ENCODE measurements at regions not wholly inside any gene's neighbourhood (a gene's known extent, or its start where the extent isn't known, plus 50 kb on each side); places are given as distances from the start of the nearest gene placed in this dataset.

DNA sequence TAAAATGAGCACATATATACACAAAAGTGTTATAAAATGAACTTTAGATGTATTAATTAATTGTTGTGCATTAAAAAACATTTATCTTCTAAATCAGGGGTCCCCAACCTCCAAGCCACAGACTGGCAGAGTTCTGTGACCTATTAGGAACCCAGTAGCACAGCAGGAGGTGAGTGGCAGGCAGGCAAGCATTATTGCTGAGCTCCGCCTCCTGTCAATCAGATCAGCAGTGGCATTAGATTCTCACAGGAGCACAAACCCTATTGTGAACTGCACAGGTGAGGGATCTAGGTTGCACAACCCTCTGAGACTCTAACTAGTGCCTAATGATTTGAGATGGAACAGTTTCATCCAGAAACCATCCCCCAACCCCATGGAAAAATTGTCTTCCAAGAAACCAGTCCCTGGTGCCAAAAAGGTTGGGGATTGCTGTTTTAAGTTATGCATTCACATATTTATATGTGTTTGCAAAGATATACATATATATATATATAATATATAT is 583.7 kb downstream of the KCNJ2 start:
- DNase-seq, result no peak

DNA sequence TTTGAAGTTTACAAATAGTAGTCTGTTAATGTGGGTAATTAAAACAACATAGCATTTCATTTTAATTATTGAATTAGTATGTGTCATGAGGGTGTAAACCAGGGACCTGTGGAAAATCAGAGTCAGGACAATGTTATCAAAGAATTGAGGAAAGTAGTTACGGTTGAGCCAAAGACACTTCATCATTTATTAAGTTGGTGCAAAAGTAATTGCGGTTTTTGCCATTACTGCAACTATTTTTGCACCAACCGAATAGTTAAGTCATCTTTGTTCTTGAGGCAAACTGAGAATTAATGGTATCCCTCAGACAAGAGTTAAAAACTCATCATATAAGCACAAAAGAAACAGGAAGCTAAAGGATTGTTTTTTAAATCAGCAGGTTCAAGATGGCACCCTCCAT is 593.7 kb downstream of the KCNJ2 start:
- DNase-seq, result no peak

DNA sequence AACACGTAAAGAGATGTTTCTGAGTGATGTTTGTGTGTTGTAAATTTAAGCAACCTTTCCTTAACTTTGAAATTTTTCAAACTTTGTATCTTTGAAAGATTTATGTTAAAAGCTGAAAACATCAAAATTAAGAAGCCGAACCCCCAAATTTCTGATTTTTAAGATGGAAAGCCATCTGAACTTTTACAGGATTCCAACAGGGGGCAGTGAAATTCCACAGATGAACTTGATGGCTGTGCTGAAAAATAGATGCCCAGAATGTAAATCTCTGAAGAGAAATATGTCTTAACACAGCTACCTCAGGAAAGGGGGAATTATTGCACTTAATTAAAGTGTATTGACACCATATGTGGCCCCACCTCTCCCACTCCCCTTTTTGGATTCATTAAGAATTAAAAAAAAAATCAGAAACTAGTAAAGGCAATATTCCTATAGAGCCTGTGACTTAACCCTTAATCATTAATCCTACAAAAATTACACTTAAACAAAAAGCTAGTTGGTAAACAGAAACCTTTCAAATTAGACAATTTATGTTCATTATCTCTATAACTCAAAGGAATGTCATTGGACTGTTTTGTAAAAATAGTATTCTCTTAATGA is 597.9 kb downstream of the KCNJ2 start:
- no peak for DNase-seq

DNA sequence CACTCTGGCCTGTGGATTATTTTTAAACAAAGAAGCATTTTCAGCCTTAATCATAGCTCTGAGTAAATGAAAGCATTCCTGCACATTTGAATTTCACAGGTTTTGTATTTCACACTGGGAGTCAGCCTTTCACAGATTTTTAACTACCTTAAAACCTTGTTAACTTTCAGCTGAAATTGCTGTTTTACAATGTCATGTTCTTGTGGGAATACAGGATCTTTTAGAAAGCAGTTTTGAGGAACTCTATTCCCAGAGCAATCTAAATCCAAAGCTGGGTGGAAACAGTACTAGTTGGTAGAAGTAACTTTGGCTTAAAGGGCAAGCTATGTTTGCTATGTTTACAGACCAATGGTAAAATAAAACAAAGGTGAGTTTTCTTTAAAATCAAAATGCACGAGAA is 600.6 kb downstream of the KCNJ2 start:
- no peak for DNase-seq

DNA sequence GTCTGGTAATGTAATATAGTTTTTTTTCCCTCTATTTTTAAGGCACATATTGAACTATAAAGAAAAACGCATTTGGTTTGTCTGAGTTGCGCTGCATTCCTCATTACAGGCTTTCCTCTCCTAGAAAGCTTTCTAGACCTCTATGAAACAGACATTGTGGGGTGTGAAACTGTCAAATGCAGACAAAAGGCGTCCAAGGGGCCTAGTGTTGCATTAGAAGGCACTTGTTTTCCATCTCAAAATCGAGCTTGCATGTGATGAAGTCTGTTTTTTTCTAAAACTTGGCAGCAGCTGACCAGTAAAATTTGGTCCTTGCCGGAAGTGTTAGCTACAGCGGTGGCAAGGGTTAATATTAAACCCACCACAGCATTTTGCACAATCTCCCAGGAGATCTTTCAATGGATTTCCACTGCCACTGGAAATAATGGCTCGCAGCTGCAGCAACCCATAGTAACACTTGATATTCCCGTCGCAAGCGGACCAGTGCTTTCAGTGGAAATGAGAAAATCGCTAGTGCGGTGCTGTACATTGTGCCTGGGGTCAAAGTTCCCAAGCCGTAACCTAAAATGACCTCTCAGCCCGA is 602.6 kb downstream of the KCNJ2 start:
- no peak for DNase-seq

DNA sequence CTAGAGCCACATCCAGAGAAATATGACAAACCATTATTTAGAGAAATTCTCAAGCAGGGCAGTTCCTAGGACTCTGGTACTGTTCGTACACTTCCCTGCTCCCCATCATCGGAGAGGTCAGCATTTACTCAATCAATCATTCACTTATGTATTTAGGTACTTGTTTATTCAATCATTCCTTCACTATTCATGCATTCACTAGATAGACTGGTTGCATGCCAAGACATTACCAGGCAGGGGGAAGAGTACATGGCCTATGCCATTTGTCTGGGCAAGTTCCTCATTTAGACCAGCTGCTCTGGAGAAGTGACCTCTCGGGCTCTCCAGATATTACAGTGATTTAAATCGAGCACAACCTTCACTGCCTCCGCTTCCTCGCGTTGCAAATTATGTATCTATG is 603.4 kb downstream of the KCNJ2 start:
- no peak for DNase-seq

DNA sequence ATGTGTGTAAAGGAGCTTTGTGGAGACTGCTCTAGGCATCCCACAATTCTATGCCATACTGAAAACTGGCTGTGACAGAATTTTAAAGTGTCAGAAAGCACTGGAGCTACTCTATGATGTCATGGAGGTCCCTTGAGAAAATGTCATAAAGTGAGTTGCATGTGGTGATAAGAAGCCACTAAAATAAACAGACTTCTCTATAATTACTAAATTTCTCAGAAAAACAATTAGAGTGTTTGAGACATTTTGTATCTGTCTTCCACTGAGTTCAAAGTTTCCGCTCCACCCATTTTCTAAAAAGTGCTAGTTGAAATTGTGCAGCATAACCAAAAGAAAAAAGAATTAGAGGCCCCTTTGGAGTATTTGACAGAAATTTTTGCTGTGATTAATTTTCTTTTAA is 603.9 kb downstream of the KCNJ2 start:
- DNase-seq, result no peak

DNA sequence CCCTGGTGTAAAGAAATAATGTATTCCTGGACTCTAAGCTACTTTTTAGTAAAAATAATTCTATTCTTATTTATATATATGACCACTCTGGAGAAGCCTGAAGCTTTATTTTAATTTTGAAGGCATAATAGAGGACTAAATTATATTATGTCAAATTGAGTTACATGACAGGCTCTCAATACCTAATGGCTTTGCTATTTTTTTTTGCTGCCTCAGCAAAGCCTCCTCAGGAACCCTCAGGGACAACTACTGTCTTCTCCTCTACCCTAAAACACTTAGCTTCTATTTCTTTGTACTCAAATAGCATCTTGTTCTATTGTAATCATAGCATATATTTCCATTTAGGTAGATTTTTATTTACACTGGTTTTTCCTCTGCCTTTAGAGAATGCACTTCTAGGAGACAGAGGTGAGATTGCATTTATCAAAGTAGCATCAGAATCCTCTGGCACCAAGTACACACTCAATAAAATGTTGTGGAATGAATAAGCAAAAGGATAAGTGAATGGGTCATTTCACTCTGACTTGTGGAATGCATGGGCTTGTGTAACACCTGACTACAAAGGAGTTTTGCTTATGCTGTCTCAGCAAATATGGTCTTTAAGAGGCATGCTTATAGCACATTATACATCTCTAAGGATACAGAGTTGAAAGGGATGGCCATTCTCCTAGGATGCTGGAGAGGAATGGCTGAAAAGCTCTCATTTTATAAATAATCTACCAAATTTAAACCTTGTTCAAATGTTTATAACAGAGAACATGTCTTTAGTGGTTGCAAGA is 605.2 kb downstream of the KCNJ2 start:
- no peak for DNase-seq

DNA sequence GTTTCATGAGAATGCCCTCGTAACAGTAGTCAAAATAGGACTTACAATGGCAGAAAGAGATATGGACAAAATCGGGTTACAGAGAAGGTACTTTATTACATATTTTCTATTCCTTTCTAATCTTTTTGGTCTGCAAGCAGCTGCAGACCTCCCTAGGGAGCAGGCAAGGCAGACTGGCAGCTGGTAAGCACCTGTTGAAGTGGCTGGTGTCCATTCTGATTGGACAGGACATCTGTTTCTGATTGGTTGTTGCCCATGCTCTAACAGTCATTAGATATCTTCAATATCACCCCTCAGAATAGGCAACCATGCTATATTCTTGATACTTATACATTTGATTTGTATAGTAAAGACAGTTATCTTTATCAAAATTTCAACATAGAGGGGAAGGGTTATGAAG is 606.3 kb downstream of the KCNJ2 start:
- no peak for DNase-seq

DNA sequence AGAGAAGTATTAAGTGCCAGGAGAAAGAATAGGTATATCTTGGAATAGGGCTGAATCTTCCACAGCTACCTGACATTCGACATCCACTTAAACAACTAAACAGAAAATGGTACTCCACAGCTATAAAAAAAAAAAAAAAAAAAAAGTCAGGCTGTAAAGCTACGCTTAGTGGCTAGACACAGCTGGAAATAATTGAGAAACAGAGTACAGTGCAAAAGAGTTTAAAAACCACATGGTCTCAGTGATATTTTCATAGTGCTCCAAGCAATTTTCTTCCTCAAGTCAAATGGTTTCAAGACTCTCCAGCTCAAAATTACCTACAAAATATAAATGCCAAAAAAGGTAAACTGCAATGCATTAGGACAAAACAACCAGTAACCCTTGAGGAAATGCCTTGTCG is 607.1 kb downstream of the KCNJ2 start:
- no peak for DNase-seq

DNA sequence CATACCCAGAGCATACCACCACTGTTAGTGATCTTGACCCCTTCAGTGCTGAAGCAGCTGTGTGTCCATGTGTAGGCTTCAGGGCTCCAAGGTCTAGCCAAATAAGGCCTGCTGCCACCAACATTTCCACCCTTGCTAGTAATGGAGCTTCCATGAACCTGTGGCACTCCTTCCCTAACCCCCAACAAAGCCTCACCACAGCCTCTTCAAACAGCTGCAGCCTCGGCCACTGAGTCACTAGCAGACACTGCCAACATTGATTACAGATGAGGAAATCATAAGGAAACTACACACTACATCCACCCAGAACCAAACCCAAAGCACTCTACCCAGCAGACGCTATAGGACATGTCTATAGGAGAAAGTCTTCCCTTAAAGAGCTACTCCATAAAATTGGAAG is 610.7 kb downstream of the KCNJ2 start:
- no peak for DNase-seq

DNA sequence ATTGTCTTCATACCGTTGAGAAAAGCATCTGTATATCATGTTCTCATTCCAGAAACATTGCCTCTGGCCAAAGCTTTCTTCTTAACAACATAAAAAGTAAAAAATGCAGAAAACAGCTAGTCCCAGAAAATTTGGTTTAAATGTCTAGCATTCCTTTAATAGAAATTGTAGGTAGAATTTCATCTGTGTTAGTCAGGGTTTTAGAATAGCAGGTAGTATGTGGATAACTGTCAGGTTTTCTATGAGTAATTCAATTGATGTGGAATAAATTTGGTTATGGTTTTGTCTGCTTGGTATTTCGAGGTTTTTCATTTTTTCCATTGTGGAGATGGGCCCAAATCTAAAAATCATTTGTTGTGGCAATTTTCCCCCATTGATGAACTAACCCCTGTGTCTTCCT is 616.7 kb downstream of the KCNJ2 start:
- no peak for DNase-seq

DNA sequence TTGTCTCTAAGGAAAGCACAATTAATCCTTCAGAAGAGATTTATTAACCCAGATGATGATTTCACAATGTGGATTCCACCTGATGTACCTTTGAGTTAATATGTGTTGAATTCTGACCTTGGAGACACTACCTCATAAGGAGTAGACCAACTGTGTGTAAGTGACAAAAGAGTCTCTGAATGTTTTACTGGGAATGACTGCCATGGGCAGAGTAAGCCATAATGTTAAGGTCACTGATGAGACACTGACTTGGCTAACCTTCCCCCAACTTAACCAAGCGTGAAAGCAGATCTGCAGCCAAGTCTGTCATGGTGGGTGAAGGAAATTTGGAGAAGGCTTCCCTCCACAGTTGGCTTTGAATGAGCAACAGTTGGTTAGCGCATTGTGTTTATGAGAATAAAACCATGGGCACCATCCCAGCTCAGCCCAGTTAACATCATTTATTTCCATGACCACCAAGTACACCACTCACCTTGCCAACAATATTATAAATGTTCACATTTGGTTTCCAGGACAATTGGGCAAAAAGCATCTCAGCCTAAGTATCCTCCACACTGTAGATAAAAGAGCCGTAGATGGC is 618.5 kb downstream of the KCNJ2 start:
- no peak for DNase-seq

DNA sequence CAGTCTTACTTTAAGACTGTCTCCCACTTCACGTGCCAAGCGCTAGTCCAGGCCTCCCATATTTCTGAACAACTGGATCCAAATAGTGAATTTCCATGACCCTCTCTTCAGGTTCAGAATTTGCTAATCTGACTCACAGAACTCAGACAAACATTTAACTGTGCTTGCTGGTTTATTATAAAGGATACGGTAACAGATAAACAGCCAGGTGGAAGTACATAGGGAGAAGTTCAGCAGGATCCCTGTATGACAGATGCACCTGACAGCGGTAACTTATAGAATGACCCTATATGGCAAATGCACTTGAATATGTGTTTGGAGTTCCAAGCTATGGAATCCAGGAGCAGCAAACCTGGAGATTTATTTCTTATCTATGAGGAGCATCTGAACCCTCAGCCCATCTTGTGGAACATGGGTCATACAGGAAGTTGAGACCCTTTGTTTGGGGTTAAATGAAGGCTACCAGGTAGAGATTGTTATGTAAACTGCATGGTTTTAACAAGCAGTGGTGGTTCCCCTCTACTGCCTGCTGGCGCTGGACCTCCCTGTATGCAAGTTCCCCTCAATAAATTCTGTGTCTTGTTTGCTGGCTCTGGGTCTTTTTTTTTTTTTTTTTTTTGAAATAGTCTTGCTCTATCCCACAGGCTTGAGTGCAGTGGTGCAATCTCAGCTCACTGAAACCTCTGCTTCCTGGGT is 622.6 kb downstream of the KCNJ2 start:
- no peak for DNase-seq

DNA sequence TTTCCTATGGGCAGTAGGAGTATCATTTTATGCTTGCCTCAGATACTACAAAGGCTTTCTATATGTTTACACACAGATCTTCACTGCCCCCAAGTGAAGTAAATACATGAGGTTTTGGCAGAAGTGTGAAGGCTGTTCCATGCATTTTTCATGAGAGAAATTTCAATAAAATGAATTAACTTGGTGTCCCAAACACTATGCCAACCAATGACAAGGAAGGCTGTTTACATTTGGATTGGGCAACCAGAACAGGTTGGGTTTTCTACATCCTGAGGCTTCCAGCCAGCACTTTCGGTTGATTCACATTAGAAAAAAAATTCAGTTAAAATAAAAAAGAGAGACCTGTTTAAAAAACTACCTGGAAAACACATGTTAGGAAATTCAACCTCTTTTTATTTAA is 625.4 kb downstream of the KCNJ2 start:
- no peak for DNase-seq

DNA sequence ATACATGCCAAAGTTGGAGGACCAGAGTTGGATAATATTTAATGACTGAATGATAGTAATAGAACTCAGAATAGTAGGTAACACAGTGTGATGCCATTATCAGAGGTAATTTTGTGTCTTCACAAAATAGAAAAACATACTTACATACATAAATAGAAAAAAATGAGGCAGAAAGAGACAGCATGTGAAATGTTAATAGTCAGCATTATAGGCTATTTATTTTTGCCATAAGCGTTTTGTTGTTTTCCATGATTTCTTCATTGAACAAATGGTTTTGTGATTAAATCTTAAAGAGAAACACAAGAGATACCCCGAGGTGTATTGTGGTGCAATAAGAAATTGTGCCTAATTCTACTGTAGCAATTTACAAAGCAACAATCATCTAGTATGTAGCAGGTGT is 626.3 kb downstream of the KCNJ2 start:
- no peak for DNase-seq

DNA sequence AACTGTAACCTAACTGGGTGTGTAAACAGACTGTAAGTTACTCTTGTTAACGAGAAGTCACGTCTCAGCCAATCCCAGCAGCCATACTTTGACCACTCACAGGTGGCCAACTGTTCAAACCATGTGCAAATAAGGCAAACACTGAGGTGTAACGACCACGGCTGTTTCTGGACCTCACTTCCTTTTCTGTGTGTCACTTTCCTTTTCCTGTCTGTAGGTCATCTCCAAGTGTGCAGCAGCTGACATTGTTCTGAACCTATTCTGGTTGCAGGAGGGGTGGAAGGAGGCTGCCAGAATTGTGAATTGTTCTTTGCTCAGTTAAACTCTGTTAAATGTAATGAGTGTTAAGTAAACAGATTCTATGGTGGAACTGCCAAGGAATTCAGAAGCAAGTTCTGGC is 627.4 kb downstream of the KCNJ2 start:
- no peak for DNase-seq

DNA sequence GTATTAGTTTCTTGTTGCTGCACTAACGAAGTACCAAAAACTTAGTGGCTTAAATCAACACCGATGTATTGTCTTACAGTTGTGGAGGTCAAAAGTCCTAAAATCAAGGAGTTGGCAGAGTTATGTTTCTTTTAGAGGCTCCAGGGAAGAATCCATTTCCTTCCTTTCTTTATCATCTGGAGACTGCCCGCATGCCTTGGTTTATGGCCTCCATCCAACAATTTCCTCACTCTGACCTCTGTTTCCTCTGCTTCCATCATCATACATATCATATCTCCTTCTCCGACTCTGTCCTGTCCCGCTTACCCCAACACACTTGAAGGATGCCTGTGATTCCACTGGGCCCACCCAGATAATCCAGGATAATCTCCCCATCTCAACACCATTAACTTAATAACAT is 627.8 kb downstream of the KCNJ2 start:
- DNase-seq, result no peak

DNA sequence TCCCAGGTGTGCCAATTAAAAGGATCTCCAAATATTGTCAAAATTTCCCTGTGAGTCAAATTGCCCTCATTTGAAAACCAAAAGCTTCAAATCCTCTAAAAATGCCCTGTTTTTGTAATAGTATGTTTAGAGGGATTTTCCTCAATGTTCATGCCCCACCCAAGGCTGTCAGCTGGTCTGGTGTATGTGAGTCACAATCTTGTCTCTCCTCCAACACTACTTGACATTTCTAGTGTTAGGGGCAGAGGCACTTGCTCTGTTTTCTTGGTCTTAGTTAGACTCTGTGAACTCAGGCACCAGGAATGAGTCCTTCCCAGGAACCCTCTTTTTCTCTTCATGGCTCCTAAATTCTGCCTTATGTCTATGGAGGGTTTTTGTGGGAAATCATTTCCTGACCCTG is 634.8 kb downstream of the KCNJ2 start:
- DNase-seq, result no peak

DNA sequence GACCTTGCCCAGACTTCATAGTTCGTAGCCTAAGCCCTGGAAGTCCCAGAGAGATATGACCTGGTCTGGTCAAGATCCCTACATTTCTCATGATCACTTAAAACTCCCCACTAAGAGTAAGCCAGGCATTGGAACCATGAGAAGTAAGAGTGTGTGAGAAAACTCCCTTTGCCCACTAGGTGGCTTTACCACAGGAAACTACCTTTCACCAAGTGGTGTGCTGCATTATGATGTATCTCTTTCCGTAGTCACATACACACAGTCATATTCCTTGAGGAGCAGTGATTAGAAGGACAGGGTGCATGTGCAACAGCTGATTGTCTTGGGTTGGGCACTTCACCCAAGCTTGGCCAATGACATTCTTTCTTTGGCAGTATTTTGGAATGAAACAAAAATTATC is 639.3 kb downstream of the KCNJ2 start:
- DNase-seq, result no peak

DNA sequence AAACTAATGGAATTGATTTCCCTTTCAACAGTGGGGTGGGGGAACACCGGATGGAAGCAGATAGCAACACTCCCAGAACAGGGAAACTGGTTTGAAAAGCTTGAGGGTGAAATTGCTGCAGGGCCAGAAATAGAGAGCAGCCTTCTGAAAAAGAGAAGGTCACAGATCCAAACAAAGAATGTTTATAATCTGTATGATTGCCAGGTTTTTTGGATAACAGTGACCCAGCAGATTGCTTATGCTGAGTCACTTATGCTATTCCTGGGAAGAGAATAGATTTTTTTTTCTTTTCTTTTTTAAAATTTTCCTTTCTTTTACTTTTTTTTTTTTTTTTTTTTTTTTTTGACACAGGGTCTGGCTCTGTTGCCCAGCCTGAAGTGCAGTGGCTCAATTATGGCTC is 641.3 kb downstream of the KCNJ2 start:
- DNase-seq, result no peak

DNA sequence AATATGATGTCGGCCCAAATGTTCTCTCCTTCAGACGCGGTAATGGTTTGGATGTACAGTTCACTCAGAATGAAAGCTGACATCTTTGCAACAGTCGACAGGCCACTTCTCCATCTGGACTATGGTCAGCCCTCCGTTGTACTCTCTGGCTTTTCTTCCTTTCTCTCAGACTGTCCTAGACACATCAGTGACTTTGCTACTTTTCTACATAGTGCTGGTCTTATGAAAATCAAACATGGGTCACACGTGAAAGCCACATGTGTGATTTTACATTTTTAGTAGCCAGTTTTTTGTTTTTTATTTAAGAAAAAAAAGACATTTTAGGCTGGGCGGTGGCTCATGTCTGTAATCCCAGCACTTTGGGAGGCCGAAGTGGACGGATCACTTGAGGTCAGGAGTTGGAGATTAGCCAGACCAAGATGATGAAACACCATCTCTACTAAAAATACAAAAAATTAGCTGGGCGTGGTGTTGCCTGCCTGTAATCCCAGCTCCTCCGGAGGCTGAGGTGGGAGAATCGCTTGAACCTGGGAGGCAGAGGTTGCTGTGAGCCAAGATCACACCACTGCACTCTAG is 644.1 kb downstream of the KCNJ2 start:
- no peak for DNase-seq

DNA sequence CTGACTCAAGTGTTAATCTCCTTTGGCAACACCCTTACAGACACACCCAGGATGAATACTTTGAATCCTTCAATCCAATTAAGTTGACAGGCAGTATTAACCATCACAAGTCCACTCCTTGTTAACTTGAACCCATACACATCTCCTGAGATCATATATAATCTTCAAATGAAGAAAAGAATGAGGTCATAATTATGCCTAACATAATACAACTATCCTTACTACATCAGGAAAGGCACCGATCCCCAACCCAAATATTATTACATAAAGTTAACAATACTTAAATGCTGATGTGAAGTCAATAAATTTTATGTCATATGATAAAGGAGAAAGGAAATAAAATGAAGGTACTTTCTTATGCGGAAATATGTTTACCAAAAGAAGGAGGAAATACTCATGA is 649.9 kb downstream of the KCNJ2 start:
- no peak for DNase-seq
